ENCODE measurements at regions not wholly inside any gene's neighbourhood (a gene's known extent, or its start where the extent isn't known, plus 50 kb on each side); places are given as distances from the start of the nearest gene placed in this dataset.
A peak's percentile ranks its signal among the peaks of the same experiment; 100 is the strongest.
"Not testable (repeated sequence)": the region's sequence is repeated elsewhere in the genome, so short reads cannot be mapped to it uniquely, and the experiment has no call there.

DNA sequence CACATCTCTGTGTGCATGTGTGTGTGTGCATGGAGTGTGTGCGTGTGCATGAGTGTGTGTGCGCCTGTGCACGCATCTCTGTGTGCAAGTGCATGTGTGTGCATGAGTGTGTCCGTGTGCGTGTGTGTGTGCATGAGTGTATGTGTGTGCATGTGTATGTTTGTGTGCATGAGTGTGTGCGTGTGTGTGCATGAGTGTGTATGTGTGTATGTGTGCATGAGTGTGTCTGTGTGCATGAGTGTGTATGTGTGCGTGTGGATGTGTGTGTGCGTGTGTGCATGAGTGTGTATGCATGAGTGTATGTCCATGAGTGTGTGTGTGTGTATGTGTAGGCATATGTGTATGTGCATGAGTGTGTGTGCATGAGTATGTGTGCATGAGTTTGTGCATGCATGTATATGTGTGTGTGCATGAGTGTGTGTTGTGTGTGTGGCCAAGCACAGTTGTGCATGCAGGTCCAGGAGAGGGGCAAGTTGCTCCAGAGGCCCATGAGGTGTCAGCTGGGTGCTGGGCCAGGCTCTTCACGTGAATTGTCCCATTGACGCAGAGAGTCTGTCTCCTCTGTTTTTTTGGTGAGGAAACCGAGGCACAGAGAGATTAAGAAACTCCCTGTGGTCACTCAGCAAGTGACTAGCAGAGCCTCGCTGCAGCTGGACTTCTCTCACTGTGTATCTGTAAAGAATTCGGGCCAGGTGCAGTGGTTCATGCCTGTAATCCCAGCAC is 75.5 kb downstream of the ASB1 start:
- no peak for DNase-seq

GRCh38 chr2:238502956-238503791 is 76.4 kb downstream of the ASB1 start:
- DNase-seq = no peak

DNA sequence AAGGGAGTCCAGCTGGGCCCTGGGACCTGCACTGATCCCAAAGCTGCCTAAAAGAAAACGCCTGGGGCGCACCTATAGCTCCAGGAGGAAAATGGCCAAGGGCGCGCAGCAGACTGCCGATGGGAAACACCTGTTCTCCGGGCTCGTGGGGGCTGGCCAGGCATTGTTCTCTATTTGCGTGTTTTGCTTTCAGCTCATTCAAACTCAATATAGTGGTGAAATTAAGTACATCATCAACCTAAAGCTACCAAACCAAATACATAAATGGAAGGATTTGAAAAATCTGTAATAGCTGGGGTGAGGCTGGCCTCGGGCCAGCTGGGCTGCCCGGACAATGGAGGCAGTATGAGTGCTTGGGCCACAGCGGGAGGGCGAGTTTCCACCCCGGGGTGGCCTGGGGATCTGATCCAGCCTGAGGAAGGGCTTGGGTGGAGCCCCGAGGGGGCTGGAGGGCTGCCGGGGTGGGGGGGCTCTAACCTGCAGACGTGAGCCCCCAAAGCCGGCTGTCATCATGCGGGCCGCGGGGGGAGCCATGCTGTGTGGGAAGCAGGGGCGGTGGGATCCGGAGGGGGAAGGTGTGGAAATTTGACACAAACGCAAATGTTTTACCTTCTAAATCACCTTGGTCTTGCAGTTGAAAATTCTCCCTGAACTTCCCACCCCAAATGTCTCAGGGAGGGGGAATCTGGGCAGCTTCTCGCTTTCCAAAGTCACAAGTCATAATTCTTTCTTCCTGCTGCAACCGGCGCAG is 77.6 kb downstream of the ASB1 start:
- peak; percentile 93 for DNase-seq

GRCh38 chr2:238505119-238505891 is 78.6 kb downstream of the ASB1 start:
- DNase-seq = no peak

- DNase-seq = no peak
Observed at GRCh38 chr2:238505892-238506280, 79.2 kb downstream of the ASB1 start.

DNA sequence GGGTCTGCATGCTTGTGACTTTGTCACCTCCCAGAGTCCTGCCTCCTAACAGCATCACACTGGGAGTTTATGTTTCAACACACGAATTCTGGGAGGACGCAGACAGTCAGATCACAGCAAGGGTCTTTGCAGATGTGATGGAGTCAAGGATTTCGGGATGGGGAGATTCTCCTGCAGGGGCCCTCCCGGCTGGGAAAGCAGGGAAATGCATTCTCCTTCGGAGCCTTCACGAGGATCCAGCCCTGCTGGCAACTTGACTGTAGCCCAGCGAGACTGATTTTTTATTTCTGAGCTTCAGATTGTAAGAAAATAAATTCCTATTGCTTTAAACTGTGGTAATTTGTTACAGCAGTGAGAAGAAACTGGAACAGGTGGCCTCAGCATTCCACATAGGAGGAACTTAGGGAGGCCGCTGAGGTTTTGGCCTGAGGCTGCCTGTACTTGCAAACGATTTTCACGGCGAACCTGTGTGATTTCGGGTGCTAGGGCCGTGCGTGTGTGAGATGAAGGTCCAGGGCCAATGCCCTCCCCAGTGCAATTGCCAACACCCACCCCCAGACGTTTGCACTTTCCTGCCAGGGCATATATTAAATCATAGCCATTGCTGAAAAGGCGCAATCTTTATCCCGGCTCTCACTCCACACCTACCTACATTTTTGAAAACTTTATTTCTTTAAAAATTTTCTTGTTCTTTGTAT is 79.8 kb downstream of the ASB1 start:
- no peak for DNase-seq

DNA sequence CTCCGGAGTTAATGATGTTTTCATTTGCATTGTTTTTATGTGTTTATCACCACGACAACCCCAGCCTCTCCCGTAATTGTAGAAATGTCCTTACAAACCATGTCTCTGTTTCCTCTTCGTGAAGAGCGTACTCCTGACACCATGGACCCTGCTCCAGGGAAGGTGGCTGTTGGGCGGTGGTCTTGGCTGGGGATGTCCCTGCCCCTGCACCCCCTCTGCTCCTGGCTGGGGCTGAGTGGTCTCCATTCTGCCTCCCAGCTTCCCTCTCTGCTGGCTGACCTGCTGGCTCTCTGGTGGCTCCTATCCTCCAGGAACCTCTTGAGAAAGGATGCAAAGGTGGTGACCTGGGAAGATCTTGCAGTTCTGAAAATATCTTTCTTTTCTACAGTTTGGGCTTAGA is 81.1 kb downstream of the ASB1 start:
- no peak for DNase-seq

GRCh38 chr2:238509151-238509835 is 82.6 kb downstream of the ASB1 start:
- DNase-seq = peak; percentile 71

DNA sequence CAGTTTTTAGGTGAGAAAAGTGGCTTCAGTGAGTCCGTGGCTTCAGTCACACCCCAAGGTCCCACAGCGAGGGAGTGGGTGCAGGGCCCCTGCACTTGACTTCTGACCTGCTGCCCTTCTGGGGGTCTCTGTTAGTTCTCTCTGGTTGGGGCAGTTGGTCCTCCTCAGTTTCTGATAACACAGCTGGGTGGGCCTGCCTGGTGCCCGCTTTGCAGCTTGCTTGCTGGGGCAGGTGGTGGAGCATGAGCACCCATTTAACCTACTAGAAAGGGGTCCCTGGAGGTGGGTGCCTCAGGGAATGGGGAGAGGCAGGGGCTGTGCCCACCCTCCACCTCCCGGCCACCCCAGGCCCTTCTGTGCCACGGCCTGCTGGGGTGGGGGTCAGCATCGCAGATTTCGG is 83.2 kb downstream of the ASB1 start:
- peak; percentile 13 for DNase-seq

GRCh38 chr2:238510911-238511613 is 84.3 kb downstream of the ASB1 start:
- peak; percentile 70 for DNase-seq

DNA sequence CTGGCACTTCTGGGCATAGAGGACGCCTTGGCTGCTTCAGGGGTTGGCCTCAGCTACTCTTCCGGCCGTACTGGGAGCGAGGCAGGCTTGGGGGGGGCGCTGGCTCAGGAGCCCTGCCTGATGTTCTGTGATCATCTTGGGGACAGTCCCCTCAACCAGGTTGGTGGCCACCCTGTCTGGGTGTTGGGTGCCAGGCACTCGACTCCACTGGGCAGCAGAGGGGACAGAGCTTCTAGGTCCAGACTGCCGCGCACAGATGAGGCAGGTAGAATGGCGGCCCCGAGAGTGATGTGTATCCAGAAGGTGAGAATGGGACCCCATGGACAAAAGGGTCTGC is 84.9 kb downstream of the ASB1 start:
- no peak for DNase-seq

DNA sequence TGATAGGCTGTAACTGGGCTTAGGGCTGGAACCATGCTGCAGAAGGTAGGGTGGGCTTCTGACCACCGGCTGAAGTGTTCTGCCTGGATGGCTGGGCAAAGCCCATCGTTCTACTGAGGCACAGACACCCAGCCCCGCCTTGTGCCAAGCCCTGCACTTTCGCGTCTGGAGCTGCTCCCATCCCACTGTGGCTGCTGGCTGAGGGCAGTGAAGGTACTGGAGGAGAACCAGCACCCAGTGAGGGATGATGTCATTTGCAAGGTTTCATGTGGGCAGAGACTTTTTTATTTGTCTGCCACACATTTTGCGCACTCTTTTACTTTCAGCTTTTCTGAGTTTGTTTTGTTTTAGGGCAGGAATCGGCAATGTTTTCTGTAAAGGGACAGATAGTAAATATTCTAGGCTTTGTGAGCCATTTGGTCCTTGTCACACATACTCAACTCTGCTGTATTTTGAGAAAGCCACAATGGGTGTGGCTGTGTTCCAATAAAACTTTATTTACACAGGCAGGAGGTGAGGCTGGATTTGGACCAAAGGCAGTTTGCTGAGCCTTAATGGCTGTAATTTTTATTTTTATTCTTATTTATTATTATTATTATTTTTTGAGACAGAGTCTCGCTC is 85.6 kb downstream of the ASB1 start:
- peak; percentile 36 for DNase-seq

GRCh38 chr2:238513346-238513745 is 86.6 kb downstream of the ASB1 start:
- DNase-seq = peak; percentile 27

DNA sequence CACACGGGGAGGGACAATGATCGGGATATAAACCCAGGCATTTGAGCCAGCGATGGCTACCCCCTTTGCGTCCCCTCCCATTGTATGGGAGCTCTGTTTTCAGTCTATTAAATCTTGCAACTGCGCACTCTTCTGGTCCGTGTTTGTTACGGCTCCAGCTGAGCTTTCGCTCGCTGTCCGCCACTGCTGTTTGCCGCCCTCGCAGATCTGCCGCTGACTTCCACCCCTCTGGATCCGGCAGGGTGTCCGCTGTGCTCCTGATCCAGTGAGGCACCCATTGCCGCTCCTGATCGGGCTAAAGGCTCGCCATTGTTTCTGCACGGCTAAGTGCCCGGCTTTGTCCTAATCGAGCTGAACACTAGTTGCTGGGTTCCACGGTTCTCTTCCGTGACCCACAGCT is 87.3 kb downstream of the ASB1 start:
- not testable (repeated sequence) for DNase-seq

- no peak for DNase-seq
Observed at GRCh38 chr2:238515377-238515776, 88.7 kb downstream of the ASB1 start.

DNA sequence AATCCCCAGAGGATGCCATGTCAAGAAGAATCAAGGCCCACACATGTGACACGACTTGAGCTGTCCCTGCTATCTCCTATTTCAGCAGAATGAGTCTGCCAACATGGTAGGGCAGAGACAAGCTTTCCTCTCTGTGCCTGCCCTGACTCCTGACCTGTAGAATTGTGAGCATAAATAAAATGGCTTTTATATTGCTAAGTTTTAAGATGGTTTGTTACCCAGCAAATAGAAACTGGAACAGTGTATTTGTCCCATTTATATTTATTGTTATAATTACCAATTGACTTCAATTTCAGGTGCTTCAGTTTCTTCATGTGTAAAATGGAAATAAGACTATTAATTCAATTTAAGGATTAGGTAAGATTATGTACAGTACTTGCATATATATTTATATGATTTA is 90.5 kb downstream of the ASB1 start:
- no peak for DNase-seq

GRCh38 chr2:238518172-238518820 is 91.6 kb downstream of the ASB1 start:
- no peak for DNase-seq

- no peak for DNase-seq
Observed at GRCh38 chr2:238518821-238519186, 92.1 kb downstream of the ASB1 start.

DNA sequence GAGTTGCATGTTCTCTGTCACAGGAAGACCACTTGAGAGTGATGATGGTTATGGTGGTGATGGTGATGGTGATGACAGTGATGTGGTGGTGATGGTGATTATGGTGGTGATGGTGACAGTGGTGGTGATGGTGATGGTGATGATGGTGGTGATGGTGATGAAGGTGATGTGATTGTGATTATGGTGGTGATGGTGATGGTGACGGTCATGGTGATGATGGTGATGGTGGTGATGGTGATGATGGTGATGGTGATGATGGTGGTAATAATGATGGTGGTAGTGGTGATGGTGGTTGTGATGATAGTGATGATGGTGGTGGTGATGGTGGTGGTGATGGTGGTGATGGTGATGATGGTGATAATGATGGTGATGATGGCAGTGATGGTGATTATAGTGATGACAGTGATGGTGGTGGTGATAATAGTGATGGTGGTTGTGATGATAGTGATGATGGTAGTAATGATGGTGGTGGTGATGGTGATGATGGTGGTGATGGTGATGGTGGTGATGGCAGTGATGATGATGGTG is 93.7 kb downstream of the ASB1 start:
- DNase-seq = no peak

DNA sequence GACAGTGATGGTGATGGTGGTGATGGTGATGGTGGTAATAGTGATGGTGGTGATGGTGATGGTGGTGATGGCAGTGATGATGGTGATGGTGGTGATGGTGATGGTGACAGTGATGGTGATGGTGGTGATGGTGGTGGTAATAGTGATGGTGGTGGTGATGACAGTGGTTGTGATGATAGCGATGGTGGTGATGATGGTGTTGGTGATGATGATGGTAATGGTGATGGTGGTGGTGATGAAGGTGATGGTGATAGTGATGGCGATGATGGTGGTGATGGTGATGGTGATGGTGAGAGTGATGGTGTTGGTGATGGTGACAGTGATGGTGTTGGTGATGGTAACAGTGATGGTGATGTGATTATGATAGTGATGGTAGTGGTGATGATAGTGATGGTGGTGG is 94.3 kb downstream of the ASB1 start:
- no peak for DNase-seq

Measured in NCI-H345 (cell line).